Keratinocyte (primary cell): ENCODE measurements at regions not wholly inside any gene's neighbourhood (a gene's known extent, or its start where the extent isn't known, plus 50 kb on each side); places are given as distances from the start of the nearest gene placed in this dataset.

Source experiments
- DNase-seq: peaks from one replicate; pipeline ENCODE4 v3.0.0-alpha.2; 2011; ENCODE audit warnings: low read depth, missing footprints, low spot score
- FAIRE-seq: peaks from 2 replicates; lab custom pipeline; 2011; peaks lifted over from hg19 to GRCh38; lab: Jason Lieb, UNC
- H2AFZ ChIP-seq: 2 replicates; pipeline ENCODE4 v1.6.0; 2012; ENCODE audit warnings: low read length, control low read depth, inconsistent platforms; ENCODE audit not compliant: control insufficient read depth
- H3K27ac ChIP-seq: 2 replicates; pipeline ENCODE4 v1.5.1; 2011; ENCODE audit warnings: low read length; ENCODE audit not compliant: control insufficient read depth, insufficient read depth
- H3K27me3 ChIP-seq: 3 replicates; pipeline ENCODE4 v1.6.0; 2011; ENCODE audit warnings: low read length; ENCODE audit not compliant: control insufficient read depth, insufficient read depth; ENCODE audit errors: extremely low read depth
- H3K36me3 ChIP-seq, 2 experiments: 2 replicates in 1 of 2; 3 replicates in 1 of 2; pipeline ENCODE4 v1.5.1; 2011; ENCODE audit warnings: low read length in 2 of 2, mild to moderate bottlenecking in 1 of 2; ENCODE audit not compliant: control insufficient read depth in 2 of 2, insufficient read depth in 2 of 2; ENCODE audit errors: extremely low read depth in 1 of 2
- H3K4me1 ChIP-seq: 3 replicates; pipeline ENCODE4 v1.5.1; 2011; ENCODE audit warnings: low read length; ENCODE audit not compliant: control insufficient read depth, insufficient read depth; ENCODE audit errors: extremely low read depth
- H3K4me2 ChIP-seq: 3 replicates; pipeline ENCODE4 v1.6.0; 2011; ENCODE audit warnings: low read depth, low read length; ENCODE audit not compliant: control insufficient read depth, insufficient read depth; ENCODE audit errors: extremely low read depth
- H3K4me3 ChIP-seq, 3 experiments: fragments of 200-600 bp in 1 of 3; sonication (generic) in 1 of 3; 2 replicates in 2 of 3; 3 replicates in 1 of 3; pipeline ENCODE4 v1.5.1; 2011 to 2016; ENCODE audit warnings: low read length in 3 of 3, mild to moderate bottlenecking in 3 of 3, control low read depth in 2 of 3, inconsistent platforms in 1 of 3, low read depth in 1 of 3, mixed read lengths in 1 of 3, mixed run types in 1 of 3, moderate library complexity in 1 of 3; ENCODE audit not compliant: control insufficient read depth in 2 of 3, insufficient read depth in 2 of 3; ENCODE audit errors: extremely low read depth in 1 of 3
- H3K79me2 ChIP-seq: 2 replicates; pipeline ENCODE4 v1.6.0; 2012; ENCODE audit warnings: low read length; ENCODE audit not compliant: control insufficient read depth, insufficient read depth
- H3K9ac ChIP-seq: 3 replicates; pipeline ENCODE4 v1.6.0; 2011; ENCODE audit warnings: low read length; ENCODE audit not compliant: control insufficient read depth, insufficient read depth; ENCODE audit errors: extremely low read depth
- H3K9me1 ChIP-seq: 3 replicates; pipeline ENCODE4 v1.6.0; 2011; ENCODE audit warnings: low read length; ENCODE audit not compliant: control insufficient read depth, insufficient read depth; ENCODE audit errors: extremely low read depth
- H3K9me3 ChIP-seq: 2 replicates; pipeline ENCODE4 v1.5.1; 2012; ENCODE audit warnings: low read depth, low read length; ENCODE audit not compliant: control insufficient read depth
- H4K20me1 ChIP-seq: 3 replicates; pipeline ENCODE4 v1.6.0; 2011; ENCODE audit warnings: low read length; ENCODE audit not compliant: control insufficient read depth, insufficient read depth; ENCODE audit errors: extremely low read depth
- CTCF ChIP-seq, 3 experiments: IDR thresholded peaks in 1 of 3; conservative IDR thresholded peaks in 1 of 3; optimal IDR thresholded peaks in 1 of 3; 2 replicates in 2 of 3; 3 replicates in 1 of 3; pipeline versions ENCODE3 to v1.5.1; 2011; ENCODE audit warnings: low read length in 3 of 3, mild to moderate bottlenecking in 3 of 3, moderate library complexity in 2 of 3, control low read depth in 1 of 3, inconsistent platforms in 1 of 3; ENCODE audit not compliant: insufficient read depth in 2 of 3; ENCODE audit errors: extremely low read depth in 1 of 3
- EZH2 ChIP-seq: IDR thresholded peaks from one replicate; pipeline ENCODE4 v1.6.1; 2012; ENCODE audit warnings: inconsistent platforms, mild to moderate bottlenecking, low read length, moderate library complexity
- dilution Hi-C: fragments of 300-500 bp; cut with MboI; formaldehyde crosslinking; loops from one replicate; pipeline ENCODE4 v1.7.0; 2020; ENCODE audit warnings: low sequenced_read_pairs; ENCODE audit not compliant: extremely low pct_ligation_motif_present

GRCh38 chr11:41897991-41898390 is 438.5 kb upstream of the LRRC4C start:
- no peak for TF ChIP-seq CTCF (optimal IDR thresholded peaks at IDR 0.05 in 1 of 3, IDR thresholded peaks at IDR 0.05 in 1 of 3, conservative IDR thresholded peaks at IDR 0.05 in 1 of 3; ENCODE audit: extremely low read depth in 1 of 3, insufficient read depth in 2 of 3, low read length in 3 of 3)
- TF ChIP-seq EZH2: no peak
- no peaks in the 10 kb centered on the region for H3K9me3 ChIP-seq
- no peaks in the 10 kb centered on the region for H3K27me3 ChIP-seq
- H3K27ac ChIP-seq: no peak overlapping the region
- FAIRE-seq (no peak), DNase-seq (no peak)
- H3K4me3 ChIP-seq: no peak overlapping the region
- H3K9ac ChIP-seq: no peak overlapping the region
- H2AFZ ChIP-seq: no peak overlapping the region
- H3K79me2 ChIP-seq: no peaks in the 10 kb centered on the region
- no peaks in the 10 kb centered on the region for H3K9me1 ChIP-seq
- dilution Hi-C loops: no loop called here
- H3K4me2 ChIP-seq: no peak overlapping the region
- H4K20me1 ChIP-seq: no peaks in the 10 kb centered on the region
- no peaks in the 10 kb centered on the region for H3K36me3 ChIP-seq
- no peaks in the 10 kb centered on the region for H3K4me1 ChIP-seq

- H3K79me2 ChIP-seq: no peaks in the 10 kb centered on the region
- H3K27me3 ChIP-seq: no peaks in the 10 kb centered on the region
- H4K20me1 ChIP-seq: no peaks in the 10 kb centered on the region
- no peak overlapping the region for H3K4me2 ChIP-seq
- DNase-seq (no peak), FAIRE-seq (no peak)
- no peaks in the 10 kb centered on the region for H3K9me1 ChIP-seq
- H3K9ac ChIP-seq: no peak overlapping the region
- H3K4me3 ChIP-seq: no peak overlapping the region
- no peaks in the 10 kb centered on the region for H3K36me3 ChIP-seq
- H3K27ac ChIP-seq: no peak overlapping the region
- TF ChIP-seq EZH2: no peak
- TF ChIP-seq CTCF (optimal IDR thresholded peaks at IDR 0.05 in 1 of 3, IDR thresholded peaks at IDR 0.05 in 1 of 3, conservative IDR thresholded peaks at IDR 0.05 in 1 of 3; ENCODE audit: extremely low read depth in 1 of 3, insufficient read depth in 2 of 3, low read length in 3 of 3): no peak
- H2AFZ ChIP-seq: no peak overlapping the region
- H3K9me3 ChIP-seq: peaks cover 2% of the 10 kb centered on the region
- dilution Hi-C loops: no loop called here
- H3K4me1 ChIP-seq: no peaks in the 10 kb centered on the region
These were observed 458.4 kb upstream of the LRRC4C start for GRCh38 chr11:41917900-41918299.
